Epithelial cell of esophagus (primary cell): ENCODE measurements at regions not wholly inside any gene's neighbourhood (a gene's known extent, or its start where the extent isn't known, plus 50 kb on each side); places are given as distances from the start of the nearest gene placed in this dataset.

Experiments
- DNase-seq: peaks from one replicate; pipeline ENCODE4 v3.0.0; 2010; ENCODE audit warnings: low read depth
- H3K4me3 ChIP-seq: 2 replicates; pipeline ENCODE4 v1.5.1; 2011; ENCODE audit warnings: mild to moderate bottlenecking, low read length, control low read depth
- CTCF ChIP-seq: IDR thresholded peaks from 2 replicates; pipeline ENCODE4 v1.5.1; 2011; ENCODE audit warnings: low read depth, mild to moderate bottlenecking, low read length, control low read depth, inconsistent platforms; ENCODE audit not compliant: insufficient read depth; ENCODE audit errors: missing control alignments

- H3K4me3 ChIP-seq: no peak overlapping the region
- peak; percentile 53 for DNase-seq
- TF ChIP-seq CTCF: peak; percentile 66
These were observed 129.4 kb upstream of the SEC14L1 start for GRCh38 chr17:77011173-77012011.

- no peak for DNase-seq
- no peak overlapping the region for H3K4me3 ChIP-seq
- no peak for TF ChIP-seq CTCF
These were observed 122.3 kb upstream of the SEC14L1 start for GRCh38 chr17:77018504-77018903.

- no peak for TF ChIP-seq CTCF
- DNase-seq: no peak
- H3K4me3 ChIP-seq: no peak overlapping the region
These were observed 120.8 kb upstream of the SEC14L1 start for GRCh38 chr17:77019893-77020379.

GRCh38 chr17:77020973-77021372 is 119.8 kb upstream of the SEC14L1 start:
- no peak for TF ChIP-seq CTCF
- DNase-seq: no peak
- H3K4me3 ChIP-seq: no peak overlapping the region

GRCh38 chr17:77022766-77023165 is 118.0 kb upstream of the SEC14L1 start:
- TF ChIP-seq CTCF: no peak
- DNase-seq: no peak
- no peak overlapping the region for H3K4me3 ChIP-seq

GRCh38 chr17:77025781-77026180 is 115.0 kb upstream of the SEC14L1 start:
- no peak for TF ChIP-seq CTCF
- no peak overlapping the region for H3K4me3 ChIP-seq
- no peak for DNase-seq
